ENCODE measurements at regions not wholly inside any gene's neighbourhood (a gene's known extent, or its start where the extent isn't known, plus 50 kb on each side); places are given as distances from the start of the nearest gene placed in this dataset.

DNA sequence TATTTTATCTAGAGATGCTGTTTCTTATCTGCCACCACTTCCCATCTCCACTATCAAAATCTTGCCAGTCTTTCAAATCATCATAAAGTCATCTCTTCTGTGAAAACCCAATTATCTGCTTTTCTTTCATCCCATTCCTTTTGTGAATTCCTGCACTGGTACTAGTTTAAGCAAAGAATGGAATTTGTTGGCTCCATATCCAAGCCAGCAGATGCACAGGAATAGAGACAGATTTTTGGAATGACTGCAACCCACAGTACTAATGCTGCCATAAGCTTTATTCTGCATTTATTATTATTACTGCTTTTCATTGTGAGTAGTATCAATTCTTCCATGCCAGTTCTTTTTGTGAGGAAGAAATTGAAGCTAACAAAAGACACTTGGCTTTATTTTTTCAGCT lies 616.7 kb downstream of the RAPGEF2 start:
- TF ChIP-seq, protein P1, sequence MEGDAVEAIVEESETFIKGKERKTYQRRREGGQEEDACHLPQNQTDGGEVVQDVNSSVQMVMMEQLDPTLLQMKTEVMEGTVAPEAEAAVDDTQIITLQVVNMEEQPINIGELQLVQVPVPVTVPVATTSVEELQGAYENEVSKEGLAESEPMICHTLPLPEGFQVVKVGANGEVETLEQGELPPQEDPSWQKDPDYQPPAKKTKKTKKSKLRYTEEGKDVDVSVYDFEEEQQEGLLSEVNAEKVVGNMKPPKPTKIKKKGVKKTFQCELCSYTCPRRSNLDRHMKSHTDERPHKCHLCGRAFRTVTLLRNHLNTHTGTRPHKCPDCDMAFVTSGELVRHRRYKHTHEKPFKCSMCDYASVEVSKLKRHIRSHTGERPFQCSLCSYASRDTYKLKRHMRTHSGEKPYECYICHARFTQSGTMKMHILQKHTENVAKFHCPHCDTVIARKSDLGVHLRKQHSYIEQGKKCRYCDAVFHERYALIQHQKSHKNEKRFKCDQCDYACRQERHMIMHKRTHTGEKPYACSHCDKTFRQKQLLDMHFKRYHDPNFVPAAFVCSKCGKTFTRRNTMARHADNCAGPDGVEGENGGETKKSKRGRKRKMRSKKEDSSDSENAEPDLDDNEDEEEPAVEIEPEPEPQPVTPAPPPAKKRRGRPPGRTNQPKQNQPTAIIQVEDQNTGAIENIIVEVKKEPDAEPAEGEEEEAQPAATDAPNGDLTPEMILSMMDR (IDR thresholded peaks at IDR 0.05): no peak
- no peak for TF ChIP-seq POLR2A (IDR thresholded peaks at IDR 0.05)

Measured in lower leg skin (tissue), 3 donors.